KG1 (cell line): ENCODE measurements at regions not wholly inside any gene's neighbourhood (a gene's known extent, or its start where the extent isn't known, plus 50 kb on each side); places are given as distances from the start of the nearest gene placed in this dataset.

ENCODE experiments used
- DNase-seq: peaks from one replicate; lab custom pipeline; 2025; lab: John Stamatoyannopoulos, UW

- no peak for DNase-seq
Measured at GRCh38 chr10:85145966-85146365, 817.6 kb downstream of the CCSER2 start.

- no peak for DNase-seq
Measured at GRCh38 chr10:85147346-85148250, 819.2 kb downstream of the CCSER2 start.

GRCh38 chr10:85148693-85149640, 820.6 kb downstream of the CCSER2 start:
- DNase-seq, result no peak

GRCh38 chr10:85149766-85150165, 821.4 kb downstream of the CCSER2 start:
- no peak for DNase-seq

- no peak for DNase-seq
Measured at GRCh38 chr10:85151506-85151905, 823.1 kb downstream of the CCSER2 start.

- no peak for DNase-seq
Measured at GRCh38 chr10:85152496-85152895, 824.1 kb downstream of the CCSER2 start.

- DNase-seq, result no peak
Measured at GRCh38 chr10:85152911-85153310, 824.5 kb downstream of the CCSER2 start.

- DNase-seq, result no peak
Measured at GRCh38 chr10:85157206-85157605, 828.8 kb downstream of the CCSER2 start.

GRCh38 chr10:85168243-85168642, 839.9 kb downstream of the CCSER2 start:
- no peak for DNase-seq

- no peak for DNase-seq
Measured at GRCh38 chr10:85170026-85170425, 841.6 kb downstream of the CCSER2 start.

- DNase-seq, result no peak
Measured at GRCh38 chr10:85175635-85176034, 847.2 kb downstream of the CCSER2 start.

GRCh38 chr10:85177767-85178166, 849.4 kb downstream of the CCSER2 start:
- DNase-seq, result no peak

GRCh38 chr10:85187047-85187446, 858.7 kb downstream of the CCSER2 start:
- no peak for DNase-seq

GRCh38 chr10:85188770-85189484, 860.5 kb downstream of the CCSER2 start:
- no peak for DNase-seq

- DNase-seq, result no peak
Measured at GRCh38 chr10:85193796-85194195, 865.4 kb downstream of the CCSER2 start.

GRCh38 chr10:85194706-85195105, 866.3 kb downstream of the CCSER2 start:
- DNase-seq, result no peak

- DNase-seq, result no peak
Measured at GRCh38 chr10:85195596-85195995, 867.2 kb downstream of the CCSER2 start.

- no peak for DNase-seq
Measured at GRCh38 chr10:85204814-85205213, 876.4 kb downstream of the CCSER2 start.

GRCh38 chr10:85212526-85212925, 884.1 kb downstream of the CCSER2 start:
- no peak for DNase-seq

GRCh38 chr10:85213493-85213892, 885.1 kb downstream of the CCSER2 start:
- no peak for DNase-seq

GRCh38 chr10:85222300-85222699, 893.9 kb downstream of the CCSER2 start:
- no peak for DNase-seq

- no peak for DNase-seq
Measured at GRCh38 chr10:85224366-85224940, 896.1 kb downstream of the CCSER2 start.
